ENCODE measurements at regions not wholly inside any gene's neighbourhood (a gene's known extent, or its start where the extent isn't known, plus 50 kb on each side); places are given as distances from the start of the nearest gene placed in this dataset.
A peak's percentile ranks its signal among the peaks of the same experiment; 100 is the strongest.

DNA sequence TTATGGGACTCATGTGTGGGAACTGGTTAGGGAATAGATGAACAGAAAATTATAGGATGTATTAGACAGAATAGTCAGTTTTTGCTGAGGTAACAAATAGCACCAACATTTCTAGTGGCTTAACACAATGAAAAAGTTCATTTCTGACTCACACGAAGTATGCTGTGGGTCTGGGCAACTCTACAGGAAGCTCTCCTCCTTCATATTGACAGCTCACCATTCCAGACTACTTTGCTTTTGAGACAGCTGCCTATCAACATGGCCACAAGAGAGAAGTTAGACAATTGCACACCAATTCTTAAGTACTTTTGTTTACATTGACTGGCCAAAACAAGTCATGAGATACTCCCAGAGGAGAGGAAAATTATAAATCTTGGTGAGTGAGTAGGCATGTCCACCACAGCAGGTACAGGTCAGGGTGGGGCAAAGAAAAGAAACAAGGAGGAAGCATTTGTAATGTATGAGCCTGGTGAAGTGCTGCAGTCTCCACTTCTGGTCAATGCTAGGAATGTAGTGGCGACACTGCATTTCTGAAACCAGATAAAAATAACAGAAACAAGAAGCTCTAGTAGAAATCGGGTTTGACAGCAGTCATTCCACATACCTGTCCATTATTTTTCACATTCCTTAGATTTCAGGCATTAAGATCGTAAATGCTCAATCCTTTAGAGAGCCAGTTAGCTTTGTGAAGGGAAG is 141.6 kb downstream of the ICOS start:
- Histone ChIP-seq H3K9me3 (ENCODE audit: control insufficient read depth in 1 of 2, low read length in 2 of 2) (no peaks in the 10 kb centered on the region), H3K27me3 (ENCODE audit: insufficient read depth, low read length) (no peaks in the 10 kb centered on the region), H3K4me3 (ENCODE audit: low read length in 2 of 2) (no peak overlapping the region), H3K27ac (ENCODE audit: low read depth, low read length) (no peak overlapping the region), H3K36me3 (ENCODE audit: insufficient read depth, low read length) (no peaks in the 10 kb centered on the region), H3K4me1 (ENCODE audit: insufficient read depth, low read length) (no peaks in the 10 kb centered on the region)
- H3K9me3 Mint-ChIP-seq: no peaks in the 10 kb centered on the region
- H3K4me1 Mint-ChIP-seq: no peaks in the 10 kb centered on the region
- CTCF ChIA-PET (ENCODE audit: partially characterized antibody): interaction anchor here (1.0 to 1.4 kb wide), 2 partner anchors 102 to 150 kb away, joined by 4 read pairs; no protein-coding TSS in a partner anchor
- H3K27me3 Mint-ChIP-seq: no peaks in the 10 kb centered on the region
- DNase-seq: no peak
- H3K4me3 Mint-ChIP-seq: no peak overlapping the region
- POLR2A ChIA-PET (ENCODE audit: partially characterized antibody): no interaction called here
- intact Hi-C loops (cut with micrococcal nuclease): no loop called here
- no peaks in the 10 kb centered on the region for H3K36me3 Mint-ChIP-seq
- H3K27ac Mint-ChIP-seq: no peak overlapping the region

DNA sequence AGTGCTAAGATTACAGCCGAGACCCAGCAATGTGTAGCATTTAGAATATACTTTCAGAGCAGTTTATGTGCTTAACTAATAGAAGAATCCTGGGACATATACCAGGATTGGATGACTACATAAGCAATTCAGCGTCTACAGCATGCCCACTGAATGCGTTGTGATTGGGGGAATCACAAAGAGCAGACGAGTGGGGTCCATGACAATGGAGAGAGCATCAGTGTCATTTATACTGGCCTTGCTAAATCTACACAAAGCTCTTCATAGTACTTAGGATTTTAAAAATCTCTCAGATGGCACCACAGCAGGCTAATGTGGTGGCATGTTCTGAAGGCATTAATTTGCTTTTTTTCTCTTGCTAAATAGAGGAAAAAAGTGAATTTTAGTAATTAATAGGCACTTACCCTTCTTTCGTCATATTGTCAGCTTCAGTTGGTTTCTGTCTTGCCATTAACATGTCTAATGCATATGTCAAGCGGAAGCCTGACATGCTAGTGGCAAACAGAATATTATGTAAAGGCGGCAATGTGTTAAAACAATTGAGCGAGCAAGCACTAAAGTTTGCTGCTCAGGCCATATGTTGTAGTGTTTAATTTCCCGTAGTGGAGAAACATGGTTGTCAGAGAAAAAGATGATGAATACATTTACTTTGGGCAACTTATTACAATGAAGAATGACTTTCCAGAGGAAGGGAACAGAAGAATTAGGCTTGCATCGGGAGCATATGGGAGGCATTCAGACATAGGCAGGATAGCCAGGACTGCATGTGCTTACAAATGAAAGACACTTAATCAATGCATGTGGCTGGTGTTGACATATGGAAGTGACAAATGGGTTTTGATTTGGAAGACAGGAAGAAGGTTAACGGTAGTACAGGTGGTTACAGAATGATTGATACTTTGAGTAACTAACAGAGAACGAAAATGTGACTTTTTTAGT is 145.2 kb downstream of the ICOS start:
- no peak overlapping the region for H3K27ac Mint-ChIP-seq
- H3K4me1 Mint-ChIP-seq: peaks cover 0 to 2% (median 0%) of the 10 kb centered on the region in 4 donors
- no peaks in the 10 kb centered on the region for H3K36me3 ChIP-seq (ENCODE audit: insufficient read depth, low read length)
- no peaks in the 10 kb centered on the region for H3K36me3 Mint-ChIP-seq
- DNase-seq: no peak
- H3K4me3 ChIP-seq (ENCODE audit: low read length in 2 of 2): no peak overlapping the region
- no peaks in the 10 kb centered on the region for H3K9me3 Mint-ChIP-seq
- H3K27ac ChIP-seq (ENCODE audit: low read depth, low read length): no peak overlapping the region
- CTCF ChIA-PET (ENCODE audit: partially characterized antibody): no interaction called here
- H3K9me3 ChIP-seq (ENCODE audit: control insufficient read depth in 1 of 2, low read length in 2 of 2): no peaks in the 10 kb centered on the region
- H3K27me3 ChIP-seq (ENCODE audit: insufficient read depth, low read length): no peaks in the 10 kb centered on the region
- POLR2A ChIA-PET (ENCODE audit: partially characterized antibody): no interaction called here
- peaks cover 0 to 5% of the 10 kb centered on the region in 2 donors for H3K27me3 Mint-ChIP-seq
- intact Hi-C loops (cut with micrococcal nuclease): no loop called here
- no peaks in the 10 kb centered on the region for H3K4me1 ChIP-seq (ENCODE audit: insufficient read depth, low read length)
- H3K4me3 Mint-ChIP-seq: no peak overlapping the region

DNA sequence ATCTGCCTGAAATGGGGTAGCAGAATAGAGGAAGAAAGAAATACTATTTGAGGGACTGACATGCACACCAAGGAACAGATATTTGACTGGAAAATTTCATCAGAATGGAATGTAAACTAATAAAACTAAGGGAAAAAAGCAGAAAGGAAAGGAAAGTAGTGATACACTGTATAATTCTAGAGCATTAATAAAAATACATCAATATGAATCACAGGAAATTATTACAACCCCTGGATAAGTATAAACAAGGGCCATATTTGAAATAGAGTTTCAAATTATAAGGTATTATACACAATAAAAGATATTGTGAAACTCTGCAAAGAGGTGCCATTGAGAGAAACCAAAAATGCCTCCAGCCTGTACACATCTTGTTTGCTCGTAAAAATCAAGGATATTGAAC is 149.6 kb downstream of the ICOS start:
- POLR2A ChIA-PET (ENCODE audit: partially characterized antibody): no interaction called here
- no peaks in the 10 kb centered on the region for H3K9me3 Mint-ChIP-seq
- H3K27ac Mint-ChIP-seq: no peak overlapping the region

DNA sequence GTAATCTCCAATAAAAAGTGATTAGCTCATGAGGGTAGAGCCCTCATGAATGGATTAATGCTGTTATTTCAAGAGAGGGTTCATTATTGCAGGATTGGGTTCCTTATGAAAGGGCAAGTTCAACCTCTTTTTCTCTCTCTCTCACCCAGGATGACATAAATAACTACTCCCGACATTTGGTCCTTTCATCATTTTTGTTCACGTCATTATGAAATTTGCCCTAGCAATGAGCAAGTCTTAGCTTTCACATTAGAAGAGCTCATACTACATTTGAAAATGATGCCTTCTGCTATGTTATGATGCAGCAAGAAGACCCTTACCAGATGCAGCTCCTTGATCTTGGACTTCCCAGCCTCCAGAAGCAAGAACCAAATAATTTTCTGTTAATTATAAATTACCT is 152.5 kb downstream of the ICOS start:
- H3K36me3 Mint-ChIP-seq: no peaks in the 10 kb centered on the region
- intact Hi-C loops (cut with micrococcal nuclease): no loop called here
- no peak overlapping the region for H3K27ac ChIP-seq (ENCODE audit: low read depth, low read length)
- no peak overlapping the region for H3K4me3 Mint-ChIP-seq
- H3K9me3 ChIP-seq (ENCODE audit: control insufficient read depth in 1 of 2, low read length in 2 of 2): no peaks in the 10 kb centered on the region
- H3K36me3 ChIP-seq (ENCODE audit: insufficient read depth, low read length): no peaks in the 10 kb centered on the region
- no peaks in the 10 kb centered on the region for H3K27me3 ChIP-seq (ENCODE audit: insufficient read depth, low read length)
- H3K9me3 Mint-ChIP-seq: peaks cover 0 to 13% (median 5%) of the 10 kb centered on the region in 8 donors
- no peak overlapping the region for H3K27ac Mint-ChIP-seq
- H3K4me1 Mint-ChIP-seq: peaks cover 0 to 2% (median 0%) of the 10 kb centered on the region in 4 donors
- POLR2A ChIA-PET (ENCODE audit: partially characterized antibody): no interaction called here
- CTCF ChIA-PET (ENCODE audit: partially characterized antibody): no interaction called here
- H3K4me1 ChIP-seq (ENCODE audit: insufficient read depth, low read length): no peaks in the 10 kb centered on the region
- H3K27me3 Mint-ChIP-seq: peaks cover 0 to 5% of the 10 kb centered on the region in 2 donors
- H3K4me3 ChIP-seq (ENCODE audit: low read length in 2 of 2): no peak overlapping the region
- no peak for DNase-seq

More for the DNA sequence above, 149.6 kb downstream of the ICOS start:
- Histone ChIP-seq H3K36me3 (ENCODE audit: insufficient read depth, low read length) (no peaks in the 10 kb centered on the region), H3K9me3 (ENCODE audit: control insufficient read depth in 1 of 2, low read length in 2 of 2) (no peaks in the 10 kb centered on the region), H3K27ac (ENCODE audit: low read depth, low read length) (no peak overlapping the region), H3K27me3 (ENCODE audit: insufficient read depth, low read length) (no peaks in the 10 kb centered on the region), H3K4me3 (ENCODE audit: low read length in 2 of 2) (no peak overlapping the region), H3K4me1 (ENCODE audit: insufficient read depth, low read length) (no peaks in the 10 kb centered on the region)
- H3K4me3 Mint-ChIP-seq: no peak overlapping the region
- no peaks in the 10 kb centered on the region for H3K36me3 Mint-ChIP-seq
- CTCF ChIA-PET (ENCODE audit: partially characterized antibody): no interaction called here
- peaks cover 0 to 5% of the 10 kb centered on the region in 2 donors for H3K27me3 Mint-ChIP-seq
- intact Hi-C loops (cut with micrococcal nuclease): no loop called here
- DNase-seq: no peak
- peaks cover 0 to 2% (median 0%) of the 10 kb centered on the region in 4 donors for H3K4me1 Mint-ChIP-seq

DNA sequence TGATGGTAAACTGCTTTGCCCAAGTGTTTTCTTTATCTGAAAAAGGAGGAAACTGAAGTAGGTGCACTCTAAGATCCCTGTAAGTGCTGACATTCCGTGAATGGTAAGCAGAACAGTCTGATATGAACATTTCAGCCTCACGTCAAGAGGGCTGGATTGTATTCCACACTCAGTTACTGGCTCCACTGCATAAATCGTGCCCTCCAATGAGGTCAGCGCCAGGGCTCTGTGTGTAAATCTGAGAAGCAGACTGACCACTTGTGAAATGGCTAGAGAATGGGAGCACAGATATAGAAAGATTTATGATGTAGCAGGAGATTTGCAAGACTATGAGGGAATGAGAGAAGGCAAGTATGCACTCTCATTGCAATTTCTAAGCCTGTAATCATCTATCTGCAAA is 153.0 kb downstream of the ICOS start:
- no peak overlapping the region for H3K4me3 Mint-ChIP-seq
- peaks cover 0 to 2% (median 0%) of the 10 kb centered on the region in 4 donors for H3K4me1 Mint-ChIP-seq
- CTCF ChIA-PET (ENCODE audit: partially characterized antibody): no interaction called here
- no peaks in the 10 kb centered on the region for H3K4me1 ChIP-seq (ENCODE audit: insufficient read depth, low read length)
- H3K27ac Mint-ChIP-seq: peak overlapping the region in 1 of 7 donors; percentile 44
- peaks cover 0 to 15% (median 7%) of the 10 kb centered on the region in 8 donors for H3K9me3 Mint-ChIP-seq
- POLR2A ChIA-PET (ENCODE audit: partially characterized antibody): no interaction called here
- intact Hi-C loops (cut with micrococcal nuclease): no loop called here
- H3K9me3 ChIP-seq (ENCODE audit: control insufficient read depth in 1 of 2, low read length in 2 of 2): no peaks in the 10 kb centered on the region
- H3K36me3 ChIP-seq (ENCODE audit: insufficient read depth, low read length): no peaks in the 10 kb centered on the region
- no peaks in the 10 kb centered on the region for H3K36me3 Mint-ChIP-seq
- no peaks in the 10 kb centered on the region for H3K27me3 ChIP-seq (ENCODE audit: insufficient read depth, low read length)
- peaks cover 0 to 5% of the 10 kb centered on the region in 2 donors for H3K27me3 Mint-ChIP-seq
- H3K4me3 ChIP-seq (ENCODE audit: low read length in 2 of 2): no peak overlapping the region
- DNase-seq: no peak
- no peak overlapping the region for H3K27ac ChIP-seq (ENCODE audit: low read depth, low read length)

DNA sequence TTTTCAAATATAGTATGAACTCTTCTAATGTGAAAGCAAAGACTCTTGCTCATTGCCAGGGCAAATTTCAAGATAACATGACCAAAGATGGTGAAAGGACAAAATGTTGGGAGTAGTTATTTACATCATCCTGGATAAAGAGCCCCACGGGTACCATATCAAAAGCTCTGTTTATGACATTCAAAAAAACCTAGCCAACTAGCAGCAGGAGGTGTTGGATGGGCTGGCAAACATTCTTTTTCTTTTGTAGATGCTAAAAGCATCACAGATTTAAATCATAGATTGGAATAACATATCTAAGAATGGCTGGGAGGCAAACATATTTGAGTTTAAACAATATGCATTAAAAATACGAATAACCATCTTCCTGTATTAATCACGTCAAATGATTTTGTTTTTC is 153.5 kb downstream of the ICOS start:
- no peaks in the 10 kb centered on the region for H3K9me3 ChIP-seq (ENCODE audit: control insufficient read depth in 1 of 2, low read length in 2 of 2)
- ChIA-PET POLR2A (ENCODE audit: partially characterized antibody) (no interaction called here), CTCF (ENCODE audit: partially characterized antibody) (interaction anchor here (1.2 kb wide), 1 partner anchor 17 kb away, joined by 3 read pairs; no protein-coding TSS in a partner anchor)
- no peak overlapping the region for H3K27ac ChIP-seq (ENCODE audit: low read depth, low read length)
- no peak overlapping the region for H3K4me3 ChIP-seq (ENCODE audit: low read length in 2 of 2)
- Mint-ChIP-seq H3K27ac (no peak overlapping the region), H3K4me1 (peaks cover 0 to 2% (median 0%) of the 10 kb centered on the region in 4 donors), H3K36me3 (no peaks in the 10 kb centered on the region), H3K4me3 (no peak overlapping the region), H3K9me3 (peaks cover 0 to 15% (median 7%) of the 10 kb centered on the region in 8 donors), H3K27me3 (peaks cover 0 to under 1% of the 10 kb centered on the region in 2 donors)
- no peaks in the 10 kb centered on the region for H3K27me3 ChIP-seq (ENCODE audit: insufficient read depth, low read length)
- H3K36me3 ChIP-seq (ENCODE audit: insufficient read depth, low read length): no peaks in the 10 kb centered on the region
- intact Hi-C loops (cut with micrococcal nuclease): no loop called here
- no peak for DNase-seq
- no peaks in the 10 kb centered on the region for H3K4me1 ChIP-seq (ENCODE audit: insufficient read depth, low read length)

DNA sequence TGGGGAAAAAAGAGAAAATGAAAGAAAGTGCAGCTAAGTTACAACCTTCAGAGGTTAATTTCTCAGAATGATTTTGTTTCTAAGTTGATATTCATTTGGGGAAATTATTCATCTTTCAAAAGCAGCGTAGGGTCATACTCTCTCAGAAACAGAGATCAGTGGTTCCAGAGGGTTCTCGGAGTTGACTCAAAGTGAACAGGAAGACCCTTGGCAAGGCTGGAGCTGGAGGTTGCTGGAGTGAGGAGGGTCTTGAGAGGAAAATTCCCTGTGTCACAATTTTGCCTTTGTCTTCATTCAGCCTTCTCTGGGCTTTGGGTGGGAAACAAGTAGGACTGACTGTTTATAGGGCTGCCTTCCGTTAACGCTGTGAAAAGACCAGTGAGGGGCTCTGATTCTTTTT is 168.2 kb downstream of the ICOS start:
- H3K4me3 ChIP-seq (ENCODE audit: low read length in 2 of 2): no peak overlapping the region
- no peaks in the 10 kb centered on the region for H3K9me3 ChIP-seq (ENCODE audit: control insufficient read depth in 1 of 2, low read length in 2 of 2)
- H3K27ac ChIP-seq (ENCODE audit: low read depth, low read length): no peak overlapping the region
- Mint-ChIP-seq H3K27ac (no peak overlapping the region), H3K9me3 (no peaks in the 10 kb centered on the region), H3K4me1 (peaks cover 16 to 22% (median 18%) of the 10 kb centered on the region in 4 donors), H3K27me3 (no peaks in the 10 kb centered on the region), H3K36me3 (no peaks in the 10 kb centered on the region), H3K4me3 (peak overlapping the region in 1 of 8 donors; percentile 33)
- ChIA-PET CTCF (ENCODE audit: partially characterized antibody) (interaction anchor here (1.2 to 11.2 kb wide), 3 partner anchors 41 to 81 kb away, joined by 4 to 187 read pairs (median 4); no protein-coding TSS in a partner anchor), POLR2A (ENCODE audit: partially characterized antibody) (no interaction called here)
- H3K36me3 ChIP-seq (ENCODE audit: insufficient read depth, low read length): no peaks in the 10 kb centered on the region
- intact Hi-C loops (cut with micrococcal nuclease): loop anchor here (5.0 kb wide), 1 partner anchor 587 kb away; no protein-coding TSS in a partner anchor
- H3K27me3 ChIP-seq (ENCODE audit: insufficient read depth, low read length): no peaks in the 10 kb centered on the region
- peaks cover 15% of the 10 kb centered on the region for H3K4me1 ChIP-seq (ENCODE audit: insufficient read depth, low read length)
- DNase-seq: no peak

Measured in CD4-positive, alpha-beta memory T cell (primary cell).